Limb (tissue), 2 donors: ENCODE measurements at regions not wholly inside any gene's neighbourhood (a gene's known extent, or its start where the extent isn't known, plus 50 kb on each side); places are given as distances from the start of the nearest gene placed in this dataset.

Experiments used
- DNase-seq, 2 donors: peaks; one replicate each; pipeline ENCODE4 v3.0.0-alpha.2; 2016; ENCODE audit errors: extremely low spot score in 2 of 2

DNA sequence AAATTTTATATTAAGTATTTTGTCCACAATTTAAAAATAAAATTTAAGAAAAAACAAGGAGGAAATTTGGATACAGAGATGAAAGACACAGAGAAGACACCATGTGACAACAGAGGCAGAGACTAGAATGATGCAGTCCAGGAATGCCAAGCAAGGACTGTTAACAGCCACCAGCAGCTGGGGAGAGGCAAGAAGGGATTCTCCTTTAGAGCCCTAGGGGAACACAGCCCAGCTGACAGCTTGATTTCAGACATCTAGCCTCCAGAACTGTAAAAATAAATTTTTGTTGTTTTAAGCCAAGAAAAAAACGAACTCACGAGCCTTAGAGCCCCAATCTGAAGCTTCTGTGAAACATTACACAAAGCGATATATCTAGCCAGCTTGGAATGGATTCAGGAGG is 198.5 kb downstream of the ZNF648 start:
- no peak for DNase-seq

DNA sequence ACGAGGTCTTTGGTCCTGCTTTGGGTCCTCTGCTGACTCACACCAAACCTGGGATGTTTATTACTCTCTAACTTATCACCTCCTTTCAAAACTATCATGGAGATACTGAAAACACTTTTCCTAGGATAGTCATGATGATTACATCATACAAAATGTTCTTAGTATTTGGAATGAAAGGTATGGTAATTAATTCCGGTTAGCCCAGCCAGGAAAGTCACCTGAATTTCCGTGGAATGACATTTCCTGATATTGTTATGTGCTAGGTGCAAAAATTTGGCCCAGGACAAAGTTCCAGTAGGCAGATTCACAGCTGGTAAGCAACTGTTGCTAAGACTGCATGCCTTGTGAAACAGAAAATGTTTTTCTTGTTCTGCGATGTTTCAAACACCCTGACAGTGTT is 203.4 kb downstream of the ZNF648 start:
- DNase-seq, result no peak
